Upper lobe of left lung (tissue), 6 donors: ENCODE measurements at regions not wholly inside any gene's neighbourhood (a gene's known extent, or its start where the extent isn't known, plus 50 kb on each side); places are given as distances from the start of the nearest gene placed in this dataset.

Experiments
- ATAC-seq, 2 donors: fragments of 200-7000 bp; cut with Tn5 transposase; one replicate each; pipeline ENCODE4 v1.9.1; 2022; ENCODE audit warnings: mild to moderate bottlenecking in 2 of 2, moderate library complexity in 2 of 2; ENCODE audit not compliant: low FRiP score in 2 of 2
- DNase-seq, 2 donors: peaks; one replicate each; pipeline ENCODE4 v3.0.0-alpha.2; 2019 to 2020
- H3K27ac ChIP-seq, 4 donors: fragments of 200-600 bp; sonication (generic); one replicate each; pipeline ENCODE4 v1.5.1; 2016 to 2019
- H3K27me3 ChIP-seq, 4 donors: fragments of 200-600 bp; sonication (generic); one replicate each; pipeline ENCODE4 v1.5.1; 2017 to 2019
- H3K36me3 ChIP-seq, 4 donors: fragments of 200-600 bp; sonication (generic); one replicate each; pipeline ENCODE4 v1.5.1; 2016 to 2019
- H3K4me1 ChIP-seq, 4 donors: fragments of 200-600 bp; sonication (generic); one replicate each; pipeline ENCODE4 v1.5.1; 2018 to 2019
- H3K4me3 ChIP-seq, 4 donors: fragments of 200-600 bp; sonication (generic); one replicate each; pipeline ENCODE4 v1.5.1; 2017 to 2019; ENCODE audit warnings: mild to moderate bottlenecking in 2 of 4, moderate library complexity in 1 of 4
- H3K9me3 ChIP-seq, 4 donors: fragments of 200-600 bp; sonication (generic); one replicate each; pipeline ENCODE4 v1.5.1; 2018 to 2019
- EP300 ChIP-seq, 4 donors: sonication (generic); formaldehyde crosslinking; IDR thresholded peaks; one replicate each; pipeline ENCODE4 v1.5.1; 2017; ENCODE audit warnings: antibody characterized with exemption in 4 of 4, control low read depth in 2 of 4
- POLR2A ChIP-seq, 4 donors: fragments of 450-650 bp; IDR thresholded peaks; one replicate each; pipeline ENCODE4 v1.5.1; 2016 to 2017; ENCODE audit warnings: antibody characterized with exemption in 4 of 4, mild to moderate bottlenecking in 2 of 4
- POLR2AphosphoS5 ChIP-seq, 2 donors: sonication (generic); formaldehyde crosslinking; IDR thresholded peaks; one replicate each; pipeline ENCODE4 v1.5.1; 2017; ENCODE audit warnings: antibody characterized with exemption in 2 of 2
- WGBS, 2 donors: methylation state at CpG; one replicate each; pipeline ENCODE4 v1.1.5; 2017 to 2018; 5-methylcytosine and 5-hydroxymethylcytosine counted together
- TF ChIP-seq, protein P1 (sequence below), 6 experiments: fragments of 450-650 bp in 4 of 6; fragments of 200-600 bp in 2 of 6; sonication (generic) in 2 of 6; IDR thresholded peaks; one replicate each; pipeline ENCODE4 v1.5.1; 2016 to 2019; ENCODE audit warnings: antibody characterized with exemption in 6 of 6
- donor health status: DM: no; HTN: no; CAD: no; lungs with moderate emphysema.
- donor health status: DM: no; HTN: yes; CAD: no; lungs with severe emphysema.

DNA sequence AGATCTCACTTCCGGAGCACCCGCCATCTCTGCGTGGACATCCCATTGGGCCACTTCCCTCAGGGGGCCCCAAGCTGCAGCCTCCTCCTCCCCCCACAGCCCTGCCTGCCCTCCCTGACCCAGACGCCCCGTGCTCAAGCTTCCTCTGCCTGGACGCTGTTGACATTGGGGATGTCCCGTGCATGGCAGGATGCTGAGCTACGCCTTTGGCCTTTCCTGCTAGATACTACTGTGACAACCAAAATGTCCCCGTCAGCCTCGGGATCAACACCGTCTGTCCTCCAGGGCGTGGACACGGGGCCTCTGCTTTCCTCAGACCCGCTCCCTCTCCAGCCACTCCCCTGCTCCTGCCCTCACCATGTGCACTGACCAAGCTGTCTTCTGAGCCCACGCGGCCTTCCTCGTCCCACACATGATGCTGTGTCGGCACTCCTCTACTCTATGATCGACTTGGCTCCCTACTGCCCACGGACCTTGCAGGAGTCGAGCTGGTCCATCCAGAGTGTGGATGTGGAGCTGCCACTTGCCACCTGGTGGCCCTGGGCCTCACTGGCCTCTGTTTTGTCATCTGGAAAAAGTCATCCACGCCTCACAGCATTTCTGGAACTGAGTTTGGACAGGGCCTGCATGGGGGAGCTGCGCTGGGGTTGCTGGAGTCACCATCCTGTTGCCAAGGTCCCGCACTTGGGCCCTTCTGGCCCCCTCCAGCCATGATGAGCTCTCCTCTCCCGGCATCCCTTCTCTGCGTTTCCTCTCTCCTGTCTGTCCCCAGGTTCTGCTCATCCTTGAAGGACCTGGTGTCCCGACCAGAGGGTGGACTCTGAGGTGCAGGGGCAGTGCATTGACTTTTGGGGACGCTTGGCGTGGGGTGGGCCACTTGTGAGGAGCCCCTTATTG lies 221.7 kb upstream of the CIBAR2 start:
- peak overlapping the region in 2 of 4 donors; percentile 32 to 61 for H3K27ac ChIP-seq
- no peak for ATAC-seq
- 78 to 80% methylated on average over 27 of the region's 29 CpGs for WGBS, 2 donors

DNA sequence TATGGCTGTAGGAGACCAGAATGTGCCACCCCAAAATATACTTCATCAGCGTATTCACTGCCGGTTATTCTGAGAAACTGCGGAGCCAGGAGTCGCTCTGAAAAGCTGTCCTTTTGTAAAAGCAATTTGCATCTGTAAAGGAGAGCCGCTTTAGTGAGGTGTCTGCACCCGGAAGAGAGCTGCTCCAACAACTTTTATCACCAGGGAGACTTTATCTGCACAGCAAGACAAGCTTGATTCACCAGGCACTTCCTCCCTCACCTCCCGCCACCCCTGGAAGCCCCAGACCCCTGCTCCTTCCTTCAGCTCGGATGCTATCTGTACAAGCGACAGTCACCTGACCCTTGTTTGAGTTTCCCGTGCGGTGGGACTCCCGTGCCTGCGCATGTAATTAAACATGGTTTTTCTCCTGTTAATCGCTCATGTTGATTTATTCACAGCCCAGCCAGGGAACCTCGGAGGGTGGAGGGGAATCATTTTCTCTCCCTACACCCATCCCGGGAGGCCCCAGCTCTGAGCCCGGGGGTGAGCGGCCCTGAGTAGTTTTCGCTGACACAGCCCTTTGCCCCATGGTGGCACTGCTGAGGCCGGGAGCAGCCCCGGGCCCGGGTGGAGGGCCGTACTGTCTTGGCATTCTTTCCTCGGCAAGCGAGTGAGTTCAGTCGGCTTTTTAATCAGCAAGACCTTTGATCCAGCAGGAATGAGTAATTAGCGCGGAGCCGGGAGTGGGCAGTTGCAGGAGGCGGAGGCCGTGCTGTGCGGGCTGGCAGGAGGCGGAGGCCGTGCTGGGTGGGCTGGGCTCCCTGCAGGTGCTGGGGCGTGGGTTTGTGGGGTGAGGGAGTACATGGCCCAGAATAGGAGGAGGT lies 222.7 kb upstream of the CIBAR2 start:
- H3K4me3 ChIP-seq, result peak overlapping the region in 2 of 4 donors; percentile 26 to 34
- 30 to 46% methylated on average over 25 to 35 of the region's 35 CpGs for WGBS, 2 donors
- DNase-seq (peak in 1 of 2 donors; percentile 76), ATAC-seq (peak in 1 of 2 donors; percentile 11)
- no peaks in the 10 kb centered on the region for H3K27me3 ChIP-seq
- no peaks in the 10 kb centered on the region for H3K9me3 ChIP-seq
- H3K36me3 ChIP-seq, result no peaks in the 10 kb centered on the region
- H3K27ac ChIP-seq, result peak overlapping the region in 1 of 4 donors; percentile 61
- H3K4me1 ChIP-seq, result peaks cover 13 to 38% (median 28%) of the 10 kb centered on the region in 4 donors
- TF ChIP-seq POLR2AphosphoS5 (IDR thresholded peaks at IDR 0.05) (no peak), EP300 (IDR thresholded peaks at IDR 0.05) (no peak), POLR2A (IDR thresholded peaks at IDR 0.05) (no peak)
- TF ChIP-seq, protein P1, sequence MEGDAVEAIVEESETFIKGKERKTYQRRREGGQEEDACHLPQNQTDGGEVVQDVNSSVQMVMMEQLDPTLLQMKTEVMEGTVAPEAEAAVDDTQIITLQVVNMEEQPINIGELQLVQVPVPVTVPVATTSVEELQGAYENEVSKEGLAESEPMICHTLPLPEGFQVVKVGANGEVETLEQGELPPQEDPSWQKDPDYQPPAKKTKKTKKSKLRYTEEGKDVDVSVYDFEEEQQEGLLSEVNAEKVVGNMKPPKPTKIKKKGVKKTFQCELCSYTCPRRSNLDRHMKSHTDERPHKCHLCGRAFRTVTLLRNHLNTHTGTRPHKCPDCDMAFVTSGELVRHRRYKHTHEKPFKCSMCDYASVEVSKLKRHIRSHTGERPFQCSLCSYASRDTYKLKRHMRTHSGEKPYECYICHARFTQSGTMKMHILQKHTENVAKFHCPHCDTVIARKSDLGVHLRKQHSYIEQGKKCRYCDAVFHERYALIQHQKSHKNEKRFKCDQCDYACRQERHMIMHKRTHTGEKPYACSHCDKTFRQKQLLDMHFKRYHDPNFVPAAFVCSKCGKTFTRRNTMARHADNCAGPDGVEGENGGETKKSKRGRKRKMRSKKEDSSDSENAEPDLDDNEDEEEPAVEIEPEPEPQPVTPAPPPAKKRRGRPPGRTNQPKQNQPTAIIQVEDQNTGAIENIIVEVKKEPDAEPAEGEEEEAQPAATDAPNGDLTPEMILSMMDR (IDR thresholded peaks at IDR 0.05), result no peak

More for the DNA sequence above, 221.7 kb upstream of the CIBAR2 start:
- Histone ChIP-seq H3K36me3 (no peaks in the 10 kb centered on the region), H3K9me3 (no peaks in the 10 kb centered on the region), H3K4me3 (no peak overlapping the region), H3K4me1 (peaks cover 13 to 42% (median 30%) of the 10 kb centered on the region in 4 donors), H3K27me3 (peaks cover 0 to under 1% (median 0%) of the 10 kb centered on the region in 4 donors)
- DNase-seq, result peak; percentile 41 to 45
- TF ChIP-seq EP300 (IDR thresholded peaks at IDR 0.05), result peak in 2 of 4 donors; percentile 86 to 87
- TF ChIP-seq POLR2AphosphoS5 (IDR thresholded peaks at IDR 0.05), result peak in 1 of 2 donors; percentile 84
- no peak for TF ChIP-seq POLR2A (IDR thresholded peaks at IDR 0.05)

GRCh38 chr16:85335584-85336491 lies 223.6 kb upstream of the CIBAR2 start:
- TF ChIP-seq EP300 (IDR thresholded peaks at IDR 0.05) (no peak), POLR2A (IDR thresholded peaks at IDR 0.05) (no peak), POLR2AphosphoS5 (IDR thresholded peaks at IDR 0.05) (no peak)
- TF ChIP-seq, protein P1 (IDR thresholded peaks at IDR 0.05), result no peak
- H3K27ac ChIP-seq, result no peak overlapping the region
- H3K36me3 ChIP-seq, result no peaks in the 10 kb centered on the region
- ATAC-seq, result no peak
- H3K9me3 ChIP-seq, result no peaks in the 10 kb centered on the region
- no peaks in the 10 kb centered on the region for H3K27me3 ChIP-seq
- 80% methylated on average over 16 to 24 of the region's 24 CpGs for WGBS, 2 donors
- peaks cover 13 to 29% (median 21%) of the 10 kb centered on the region in 4 donors for H3K4me1 ChIP-seq
- DNase-seq, result peak in 1 of 2 donors; percentile 65
- H3K4me3 ChIP-seq, result peak overlapping the region in 2 of 4 donors; percentile 26 to 34

GRCh38 chr16:85337910-85338637 lies 225.8 kb upstream of the CIBAR2 start:
- H3K9me3 ChIP-seq, result no peaks in the 10 kb centered on the region
- peaks cover 13 to 27% (median 20%) of the 10 kb centered on the region in 4 donors for H3K4me1 ChIP-seq
- no peak overlapping the region for H3K27ac ChIP-seq
- no peak for DNase-seq
- no peak for ATAC-seq
- TF ChIP-seq, protein P1 (IDR thresholded peaks at IDR 0.05), result no peak
- TF ChIP-seq POLR2AphosphoS5 (IDR thresholded peaks at IDR 0.05), result no peak
- no peak for TF ChIP-seq POLR2A (IDR thresholded peaks at IDR 0.05)
- TF ChIP-seq EP300 (IDR thresholded peaks at IDR 0.05), result no peak
- no peak overlapping the region for H3K4me3 ChIP-seq
- 86 to 93% methylated on average over 11 of the region's 11 CpGs for WGBS, 2 donors
- no peaks in the 10 kb centered on the region for H3K36me3 ChIP-seq
- H3K27me3 ChIP-seq, result no peaks in the 10 kb centered on the region
